WERI-Rb-1 (cell line): ENCODE measurements at regions not wholly inside any gene's neighbourhood (a gene's known extent, or its start where the extent isn't known, plus 50 kb on each side); places are given as distances from the start of the nearest gene placed in this dataset.

Experiments
- DNase-seq: peaks from one replicate; pipeline ENCODE4 v3.0.0-alpha.2; 2020
- H3K27ac ChIP-seq: fragments of 250-450 bp; sonication (Bioruptor Pico); 2 replicates; pipeline ENCODE4 v1.5.1; 2020; ENCODE audit warnings: mild to moderate bottlenecking, moderate library complexity
- H3K27me3 ChIP-seq: fragments of 250-450 bp; sonication (Bioruptor Pico); 2 replicates; pipeline ENCODE4 v1.5.1; 2021; ENCODE audit warnings: mild to moderate bottlenecking, low read depth, moderate library complexity; ENCODE audit not compliant: insufficient read depth, severe bottlenecking
- H3K36me3 ChIP-seq: fragments of 250-450 bp; sonication (Bioruptor Pico); 2 replicates; pipeline ENCODE4 v1.5.1; 2020; ENCODE audit warnings: mild to moderate bottlenecking, moderate library complexity
- H3K4me3 ChIP-seq: 2 replicates; pipeline ENCODE4 v1.5.1; 2011; ENCODE audit warnings: low read depth, mild to moderate bottlenecking, control low read depth, low read length
- H3K9me3 ChIP-seq: fragments of 250-450 bp; sonication (Bioruptor Pico); 2 replicates; pipeline ENCODE4 v1.5.1; 2021; ENCODE audit warnings: mild to moderate bottlenecking, moderate library complexity; ENCODE audit not compliant: severe bottlenecking
- TF ChIP-seq, protein P1 (sequence below): IDR thresholded peaks from 2 replicates; pipeline ENCODE4 v1.5.1; 2011; ENCODE audit warnings: low read depth, mild to moderate bottlenecking, control low read depth, inconsistent platforms, low read length

DNA sequence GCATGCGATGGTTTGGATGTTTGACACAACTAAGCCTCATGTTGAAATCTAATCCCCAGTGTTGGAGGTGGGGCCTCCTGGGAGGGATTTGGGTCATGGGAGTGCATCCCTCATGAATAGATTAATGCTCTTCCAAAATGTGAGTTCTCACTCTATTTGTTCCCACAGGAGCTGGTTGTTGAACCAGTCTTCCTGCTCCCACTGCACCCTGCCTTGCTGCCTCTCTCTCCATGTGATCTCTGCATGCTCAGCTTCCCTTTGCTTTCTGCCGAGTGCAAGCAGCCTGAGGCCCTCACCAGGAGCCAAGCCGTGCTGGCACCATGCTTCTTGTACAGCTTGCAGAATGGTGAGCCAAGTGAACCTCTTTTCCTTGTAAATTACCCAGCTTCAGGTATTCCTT lies 206.8 kb downstream of the VAPA start:
- TF ChIP-seq, protein P1, sequence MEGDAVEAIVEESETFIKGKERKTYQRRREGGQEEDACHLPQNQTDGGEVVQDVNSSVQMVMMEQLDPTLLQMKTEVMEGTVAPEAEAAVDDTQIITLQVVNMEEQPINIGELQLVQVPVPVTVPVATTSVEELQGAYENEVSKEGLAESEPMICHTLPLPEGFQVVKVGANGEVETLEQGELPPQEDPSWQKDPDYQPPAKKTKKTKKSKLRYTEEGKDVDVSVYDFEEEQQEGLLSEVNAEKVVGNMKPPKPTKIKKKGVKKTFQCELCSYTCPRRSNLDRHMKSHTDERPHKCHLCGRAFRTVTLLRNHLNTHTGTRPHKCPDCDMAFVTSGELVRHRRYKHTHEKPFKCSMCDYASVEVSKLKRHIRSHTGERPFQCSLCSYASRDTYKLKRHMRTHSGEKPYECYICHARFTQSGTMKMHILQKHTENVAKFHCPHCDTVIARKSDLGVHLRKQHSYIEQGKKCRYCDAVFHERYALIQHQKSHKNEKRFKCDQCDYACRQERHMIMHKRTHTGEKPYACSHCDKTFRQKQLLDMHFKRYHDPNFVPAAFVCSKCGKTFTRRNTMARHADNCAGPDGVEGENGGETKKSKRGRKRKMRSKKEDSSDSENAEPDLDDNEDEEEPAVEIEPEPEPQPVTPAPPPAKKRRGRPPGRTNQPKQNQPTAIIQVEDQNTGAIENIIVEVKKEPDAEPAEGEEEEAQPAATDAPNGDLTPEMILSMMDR: no peak
- H3K4me3 ChIP-seq: no peak overlapping the region
- H3K27me3 ChIP-seq: no peaks in the 10 kb centered on the region
- H3K36me3 ChIP-seq: no peaks in the 10 kb centered on the region
- no peak overlapping the region for H3K27ac ChIP-seq
- no peak for DNase-seq
- peaks cover 4% of the 10 kb centered on the region for H3K9me3 ChIP-seq

DNA sequence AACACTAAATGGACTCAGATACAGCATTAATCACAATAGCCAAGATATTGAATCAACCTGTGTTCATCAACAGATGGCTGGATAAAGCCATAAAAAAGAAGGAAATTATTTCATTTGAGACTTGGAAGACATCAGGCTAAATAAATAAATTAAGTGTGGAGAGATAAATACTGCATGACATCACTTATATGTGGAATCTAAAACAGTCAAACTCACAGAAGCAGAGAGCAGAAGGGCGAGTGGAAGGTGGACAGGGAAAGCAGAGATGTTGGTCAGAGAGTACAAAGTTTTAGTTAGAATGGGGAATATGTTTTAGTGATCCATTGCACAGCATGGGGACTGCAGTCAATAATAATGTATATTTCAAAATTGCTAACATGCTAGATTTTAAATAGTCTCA lies 207.2 kb downstream of the VAPA start:
- no peak overlapping the region for H3K27ac ChIP-seq
- TF ChIP-seq, protein P1: no peak
- no peak for DNase-seq
- no peaks in the 10 kb centered on the region for H3K36me3 ChIP-seq
- H3K9me3 ChIP-seq: peaks cover 4% of the 10 kb centered on the region
- H3K4me3 ChIP-seq: no peak overlapping the region
- H3K27me3 ChIP-seq: no peaks in the 10 kb centered on the region

DNA sequence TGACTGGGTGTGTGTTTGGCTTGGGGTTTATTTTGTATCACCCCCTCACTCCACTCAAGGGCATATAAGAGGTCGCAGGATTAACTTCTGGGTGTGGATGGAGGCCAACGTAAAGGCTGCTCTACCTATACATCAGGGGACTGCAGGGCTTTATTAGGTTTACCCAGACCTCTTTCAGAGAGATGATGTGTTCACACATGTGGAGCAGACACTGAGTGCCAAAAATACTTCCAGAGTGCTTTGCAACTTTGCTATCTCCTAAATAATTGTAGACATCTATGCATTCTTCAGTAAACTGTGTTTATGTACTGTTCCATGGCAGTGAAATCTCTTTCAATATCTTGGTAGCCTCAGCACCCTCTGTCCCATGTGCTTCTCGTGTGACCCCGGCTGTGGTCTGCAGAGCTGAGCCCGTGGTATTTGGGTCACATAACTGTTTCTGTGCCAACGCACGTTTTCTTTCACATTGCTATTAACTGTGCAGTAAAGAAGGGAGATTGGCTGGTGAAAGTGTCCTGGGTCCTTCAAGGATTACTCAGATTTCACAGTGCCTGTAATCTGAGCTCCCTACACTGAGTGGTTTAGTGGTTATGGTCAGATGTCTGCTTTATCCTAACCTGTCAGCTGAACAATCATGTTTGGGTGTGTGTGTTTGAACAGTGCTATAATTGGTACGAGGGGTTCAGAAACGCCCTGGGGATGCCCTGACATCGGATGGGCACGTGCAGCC lies 208.1 kb downstream of the VAPA start:
- Histone ChIP-seq H3K27me3 (no peaks in the 10 kb centered on the region), H3K36me3 (no peaks in the 10 kb centered on the region), H3K27ac (no peak overlapping the region), H3K9me3 (peaks cover 4% of the 10 kb centered on the region), H3K4me3 (no peak overlapping the region)
- peak; percentile 24 for DNase-seq
- TF ChIP-seq, protein P1: no peak

DNA sequence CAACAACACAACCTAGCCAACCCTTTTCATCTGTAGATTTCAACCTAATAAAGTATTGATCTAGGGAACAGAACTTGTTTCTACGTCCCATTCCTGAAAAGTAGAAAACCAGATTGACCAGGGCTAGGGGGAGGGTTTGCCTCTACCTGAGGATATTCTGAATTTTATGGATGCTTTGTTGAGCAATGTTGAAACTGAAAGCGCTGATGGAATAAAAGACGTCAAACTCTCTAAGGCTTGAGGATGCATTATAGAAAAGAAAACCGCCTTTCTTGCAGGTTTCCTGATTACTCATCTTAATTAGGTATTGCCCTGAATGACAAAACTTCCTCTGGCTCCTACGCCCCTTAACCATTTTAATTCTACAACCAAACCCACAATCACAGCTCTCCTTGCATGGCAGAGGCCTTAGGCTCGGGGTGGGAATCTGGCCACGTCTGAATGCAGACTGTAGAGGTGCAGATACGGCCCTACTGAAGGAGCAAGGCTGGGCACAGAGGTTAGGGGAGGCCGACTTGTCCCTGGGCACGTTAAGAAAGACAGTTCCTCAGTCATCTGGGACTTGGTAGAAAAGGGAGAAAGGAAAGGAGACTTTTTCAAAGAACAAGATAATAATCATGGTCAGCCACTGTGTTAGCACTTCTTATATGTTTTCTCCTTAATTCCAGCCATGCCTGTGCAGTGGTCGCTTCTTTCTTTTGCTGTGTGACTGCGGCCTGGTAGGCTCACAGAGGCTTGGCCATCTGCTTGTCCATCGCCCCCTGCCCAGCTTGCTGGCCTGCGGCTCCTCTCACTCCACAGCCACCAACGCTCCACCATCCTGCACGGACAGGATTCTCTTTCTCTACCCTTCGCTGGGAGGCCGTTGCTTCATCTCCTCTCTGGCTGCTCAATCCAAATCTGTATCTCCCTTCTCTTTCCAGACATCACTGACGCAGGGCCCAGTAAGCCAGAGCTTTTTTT lies 209.5 kb downstream of the VAPA start:
- TF ChIP-seq, protein P1: no peak
- no peaks in the 10 kb centered on the region for H3K36me3 ChIP-seq
- H3K9me3 ChIP-seq: peaks cover 4% of the 10 kb centered on the region
- no peak overlapping the region for H3K4me3 ChIP-seq
- no peak for DNase-seq
- H3K27me3 ChIP-seq: no peaks in the 10 kb centered on the region
- no peak overlapping the region for H3K27ac ChIP-seq

DNA sequence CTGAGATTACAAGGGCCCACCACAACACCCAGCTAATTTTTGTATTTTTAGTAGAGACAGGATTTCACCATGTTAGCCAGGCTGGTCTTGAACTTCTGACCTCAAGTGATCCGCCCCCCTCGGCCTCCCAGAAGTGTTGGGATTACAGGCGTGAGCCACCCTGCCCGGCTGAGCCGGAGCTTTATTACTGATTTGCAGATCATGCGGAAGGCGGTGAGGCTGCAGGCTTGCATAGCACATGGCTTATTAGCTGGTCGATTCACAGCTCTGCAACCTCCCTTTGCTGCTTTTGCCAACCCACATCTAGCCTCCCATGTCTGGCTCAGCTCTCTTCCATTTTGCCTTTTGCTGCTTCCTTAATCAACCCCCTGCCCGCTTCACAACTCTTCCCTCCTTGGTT lies 210.3 kb downstream of the VAPA start:
- TF ChIP-seq, protein P1: no peak
- Histone ChIP-seq H3K9me3 (peaks cover 4% of the 10 kb centered on the region), H3K27me3 (no peaks in the 10 kb centered on the region), H3K4me3 (no peak overlapping the region), H3K36me3 (no peaks in the 10 kb centered on the region), H3K27ac (no peak overlapping the region)
- peak; percentile 23 for DNase-seq
